H9 (cell line): ENCODE measurements at regions not wholly inside any gene's neighbourhood (a gene's known extent, or its start where the extent isn't known, plus 50 kb on each side); places are given as distances from the start of the nearest gene placed in this dataset.

Source experiments
- DNase-seq: peaks from one replicate; pipeline ENCODE4 v3.0.0-alpha.2; 2017
- H2AFZ ChIP-seq: one replicate; pipeline ENCODE4 v1.6.1; 2013; ENCODE audit warnings: mild to moderate bottlenecking, low read length, control low read depth, moderate library complexity
- H2AK5ac ChIP-seq: 2 replicates; pipeline ENCODE4 v1.6.1; 2013; ENCODE audit warnings: low read length, control low read depth, mixed read lengths; ENCODE audit not compliant: insufficient read length
- H2BK120ac ChIP-seq: one replicate; pipeline ENCODE4 v1.6.1; 2013; ENCODE audit warnings: low read depth, mild to moderate bottlenecking, low read length, control low read depth, inconsistent platforms; ENCODE audit not compliant: poor library complexity, severe bottlenecking
- H2BK12ac ChIP-seq: 2 replicates; pipeline ENCODE4 v1.6.1; 2013; ENCODE audit warnings: low read length, control low read depth, mixed read lengths, low read depth; ENCODE audit not compliant: insufficient read length
- H2BK15ac ChIP-seq: 2 replicates; pipeline ENCODE4 v1.6.1; 2013; ENCODE audit warnings: low read depth, low read length, control low read depth
- H2BK20ac ChIP-seq: one replicate; pipeline ENCODE4 v1.6.1; 2013; ENCODE audit warnings: low read depth, mild to moderate bottlenecking, low read length, control low read depth, inconsistent platforms; ENCODE audit not compliant: poor library complexity, severe bottlenecking
- H2BK5ac ChIP-seq: 2 replicates; pipeline ENCODE4 v1.6.1; 2013; ENCODE audit warnings: low read length, control low read depth, mixed read lengths; ENCODE audit not compliant: insufficient read length
- H3K14ac ChIP-seq: 2 replicates; pipeline ENCODE4 v1.6.1; 2013; ENCODE audit warnings: low read length, control low read depth; ENCODE audit not compliant: insufficient read depth
- H3K18ac ChIP-seq: 2 replicates; pipeline ENCODE4 v1.6.1; 2013; ENCODE audit warnings: low read depth, mild to moderate bottlenecking, mixed read lengths, low read length, control low read depth; ENCODE audit not compliant: insufficient read length
- H3K23ac ChIP-seq: 2 replicates; pipeline ENCODE4 v1.6.1; 2013; ENCODE audit warnings: low read length, control low read depth, mixed read lengths, low read depth; ENCODE audit not compliant: insufficient read length
- H3K23me2 ChIP-seq: 2 replicates; pipeline ENCODE4 v1.6.1; 2013; ENCODE audit warnings: low read depth, mild to moderate bottlenecking, mixed read lengths, low read length, control low read depth; ENCODE audit not compliant: insufficient read length, poor library complexity, severe bottlenecking
- H3K27ac ChIP-seq: 2 replicates; pipeline ENCODE4 v1.5.1; 2013; ENCODE audit warnings: low read length, control low read depth, mixed read lengths, low read depth; ENCODE audit not compliant: insufficient read length
- H3K27me3 ChIP-seq: 2 replicates; pipeline ENCODE4 v1.6.1; 2013; ENCODE audit warnings: low read length, control low read depth, inconsistent platforms; ENCODE audit not compliant: insufficient read depth
- H3K4ac ChIP-seq: 2 replicates; pipeline ENCODE4 v1.6.1; 2013; ENCODE audit warnings: low read depth, mild to moderate bottlenecking, control low read depth, inconsistent platforms, low read length, moderate library complexity
- H3K4me1 ChIP-seq: 2 replicates; pipeline ENCODE4 v1.6.1; 2013; ENCODE audit warnings: low read length, control low read depth, inconsistent platforms; ENCODE audit not compliant: insufficient read depth
- H3K4me2 ChIP-seq: 2 replicates; pipeline ENCODE4 v1.6.1; 2013; ENCODE audit warnings: low read length, control low read depth, mixed read lengths; ENCODE audit not compliant: insufficient read length, insufficient read depth
- H3K56ac ChIP-seq: 2 replicates; pipeline ENCODE4 v1.6.1; 2013; ENCODE audit warnings: low read depth, mild to moderate bottlenecking, mixed read lengths, low read length, control low read depth; ENCODE audit not compliant: insufficient read length
- H3K79me1 ChIP-seq: 2 replicates; pipeline ENCODE4 v1.6.1; 2013; ENCODE audit warnings: low read depth, mild to moderate bottlenecking, moderate library complexity, low read length, control low read depth, inconsistent platforms; ENCODE audit not compliant: insufficient read depth, poor library complexity, severe bottlenecking
- H3K79me2 ChIP-seq: 2 replicates; pipeline ENCODE4 v1.6.1; 2013; ENCODE audit warnings: low read length, control low read depth, inconsistent platforms; ENCODE audit not compliant: insufficient read depth
- H3K9ac ChIP-seq: 2 replicates; pipeline ENCODE4 v1.6.1; 2013; ENCODE audit warnings: low read length, control low read depth, mixed read lengths; ENCODE audit not compliant: insufficient read length; ENCODE audit errors: extremely low read depth
- H3K9me3 ChIP-seq: one replicate; pipeline ENCODE4 v1.6.1; 2013; ENCODE audit warnings: low read depth, low read length, inconsistent platforms; ENCODE audit not compliant: control insufficient read depth
- H3T11ph ChIP-seq: one replicate; pipeline ENCODE4 v1.6.1; 2013; ENCODE audit warnings: mild to moderate bottlenecking, low read length, control low read depth, inconsistent platforms
- H4K20me1 ChIP-seq: one replicate; pipeline ENCODE4 v1.6.1; 2013; ENCODE audit not compliant: control insufficient read depth, insufficient read length, insufficient read depth
- H4K5ac ChIP-seq: 2 replicates; pipeline ENCODE4 v1.6.1; 2013; ENCODE audit warnings: low read depth, mild to moderate bottlenecking, mixed read lengths, low read length, control low read depth; ENCODE audit not compliant: insufficient read length
- H4K8ac ChIP-seq: replicated peaks from 2 replicates; pipeline ENCODE4 v1.6.1; 2013; ENCODE audit warnings: low read length, control low read depth, mixed read lengths, low read depth; ENCODE audit not compliant: insufficient read length
- H4K91ac ChIP-seq: 2 replicates; pipeline ENCODE4 v1.6.1; 2013; ENCODE audit warnings: low read depth, mild to moderate bottlenecking, moderate library complexity, mixed read lengths, low read length, control low read depth; ENCODE audit not compliant: insufficient read length
- H3K27ac Mint-ChIP-seq, 3 experiments: 2 replicates in 2 of 3; 3 replicates in 1 of 3; pipeline ENCODE4 v1.8.0; 2020 to 2021; ENCODE audit warnings: mixed read lengths in 3 of 3, mild to moderate bottlenecking in 1 of 3, moderate library complexity in 1 of 3
- H3K27me3 Mint-ChIP-seq: 2 replicates; pipeline ENCODE4 v1.8.0; 2021; ENCODE audit warnings: low read depth, mild to moderate bottlenecking, moderate library complexity, mixed read lengths
- H3K36me3 Mint-ChIP-seq, 3 experiments: 2 replicates in 2 of 3; 3 replicates in 1 of 3; pipeline ENCODE4 v1.8.0; 2020 to 2021; ENCODE audit warnings: low read depth in 3 of 3, mixed read lengths in 3 of 3; ENCODE audit not compliant: insufficient read depth in 1 of 3
- H3K4me1 Mint-ChIP-seq, 2 experiments: 2 replicates each; pipeline ENCODE4 v1.8.0; 2020; ENCODE audit warnings: mixed read lengths in 2 of 2
- H3K4me3 Mint-ChIP-seq, 2 experiments: 2 replicates in 1 of 2; 3 replicates in 1 of 2; pipeline ENCODE4 v1.8.0; 2020 to 2021; ENCODE audit warnings: mild to moderate bottlenecking in 2 of 2, mixed read lengths in 2 of 2, moderate library complexity in 1 of 2
- H3K9me3 Mint-ChIP-seq, 2 experiments: 2 replicates in 1 of 2; 3 replicates in 1 of 2; pipeline ENCODE4 v1.8.0; 2020; ENCODE audit warnings: mild to moderate bottlenecking in 2 of 2, mixed read lengths in 2 of 2, moderate library complexity in 1 of 2
- WGBS: extraction: QIAGEN DNeasy Blood & Tissue Kit; methylation state at CpG from one replicate; pipeline ENCODE4 v1.1.7; 2013; ENCODE audit warnings: missing lambda C conversion rate, low lambda C conversion rate, mixed read lengths; ENCODE audit not compliant: insufficient read length; ENCODE audit errors: extremely low coverage; 5-methylcytosine and 5-hydroxymethylcytosine counted together
- TF ChIP-seq, protein P1 (sequence below): fragments of 200-600 bp; sonication (generic); conservative IDR thresholded peaks from 3 replicates; pipeline ENCODE4 v1.8.0; 2021; ENCODE audit warnings: antibody characterized with exemption, mild to moderate bottlenecking

DNA sequence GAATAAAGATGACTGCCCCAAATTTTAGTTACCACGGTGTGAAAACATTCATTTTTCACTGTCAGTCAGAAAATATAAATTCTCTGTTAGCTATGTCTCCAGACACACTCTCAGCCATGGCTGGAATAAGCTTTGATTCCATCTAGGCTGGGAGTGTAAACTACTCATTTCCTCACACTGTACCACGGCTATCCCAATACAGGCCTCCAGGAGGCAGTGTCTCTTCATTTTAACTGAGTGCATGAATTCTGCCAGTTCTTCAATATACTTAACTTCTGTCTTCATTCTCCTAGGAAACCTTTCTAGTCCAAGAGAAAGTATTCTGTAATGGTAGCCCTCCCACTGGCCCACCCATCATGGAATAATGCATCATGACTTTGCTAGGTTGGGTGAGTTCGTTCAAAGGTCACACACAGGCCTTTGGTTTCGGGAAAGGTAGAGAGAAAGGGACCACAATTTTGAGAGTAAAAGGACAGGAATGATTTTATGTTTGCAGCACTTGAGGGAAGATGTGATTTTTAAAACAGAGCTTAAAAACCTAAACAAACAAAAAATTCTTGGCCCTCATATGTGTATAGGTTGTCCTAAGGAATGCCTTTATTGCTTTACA is 381.1 kb downstream of the SEC23A start:
- Histone ChIP-seq H3K23me2 (no peaks in the 10 kb centered on the region), H2BK15ac (no peak overlapping the region), H3T11ph (no peak overlapping the region), H2AFZ (no peak overlapping the region), H4K8ac (no peak overlapping the region), H3K4me2 (no peak overlapping the region), H4K5ac (no peak overlapping the region), H4K20me1 (no peaks in the 10 kb centered on the region), H3K27ac (no peak overlapping the region), H3K14ac (no peak overlapping the region), H2BK5ac (no peak overlapping the region), H3K4me1 (no peaks in the 10 kb centered on the region), H3K9ac (no peak overlapping the region), H2AK5ac (no peak overlapping the region), H3K9me3 (no peaks in the 10 kb centered on the region), H3K79me1 (no peaks in the 10 kb centered on the region), H2BK120ac (no peak overlapping the region), H3K18ac (no peak overlapping the region), H2BK12ac (no peak overlapping the region), H3K23ac (no peak overlapping the region), H3K79me2 (no peaks in the 10 kb centered on the region), H4K91ac (no peak overlapping the region), H2BK20ac (no peak overlapping the region), H3K56ac (no peak overlapping the region), H3K4ac (no peak overlapping the region), H3K27me3 (no peaks in the 10 kb centered on the region)
- H3K4me1 Mint-ChIP-seq: peaks cover 2 to 4% of the 10 kb centered on the region in 2 experiments; a peak in 2 of 4 replicates
- no peaks in the 10 kb centered on the region for H3K9me3 Mint-ChIP-seq
- TF ChIP-seq, protein P1, sequence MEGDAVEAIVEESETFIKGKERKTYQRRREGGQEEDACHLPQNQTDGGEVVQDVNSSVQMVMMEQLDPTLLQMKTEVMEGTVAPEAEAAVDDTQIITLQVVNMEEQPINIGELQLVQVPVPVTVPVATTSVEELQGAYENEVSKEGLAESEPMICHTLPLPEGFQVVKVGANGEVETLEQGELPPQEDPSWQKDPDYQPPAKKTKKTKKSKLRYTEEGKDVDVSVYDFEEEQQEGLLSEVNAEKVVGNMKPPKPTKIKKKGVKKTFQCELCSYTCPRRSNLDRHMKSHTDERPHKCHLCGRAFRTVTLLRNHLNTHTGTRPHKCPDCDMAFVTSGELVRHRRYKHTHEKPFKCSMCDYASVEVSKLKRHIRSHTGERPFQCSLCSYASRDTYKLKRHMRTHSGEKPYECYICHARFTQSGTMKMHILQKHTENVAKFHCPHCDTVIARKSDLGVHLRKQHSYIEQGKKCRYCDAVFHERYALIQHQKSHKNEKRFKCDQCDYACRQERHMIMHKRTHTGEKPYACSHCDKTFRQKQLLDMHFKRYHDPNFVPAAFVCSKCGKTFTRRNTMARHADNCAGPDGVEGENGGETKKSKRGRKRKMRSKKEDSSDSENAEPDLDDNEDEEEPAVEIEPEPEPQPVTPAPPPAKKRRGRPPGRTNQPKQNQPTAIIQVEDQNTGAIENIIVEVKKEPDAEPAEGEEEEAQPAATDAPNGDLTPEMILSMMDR: peak; percentile 95
- WGBS: no CpG with 5 or more reads among the region's 4 CpGs
- H3K36me3 Mint-ChIP-seq: no peaks in the 10 kb centered on the region
- H3K27ac Mint-ChIP-seq: no peak overlapping the region
- DNase-seq: peak; percentile 69
- H3K4me3 Mint-ChIP-seq: no peak overlapping the region
- H3K27me3 Mint-ChIP-seq: no peaks in the 10 kb centered on the region
